AG04449 (cell line): ENCODE measurements at regions not wholly inside any gene's neighbourhood (a gene's known extent, or its start where the extent isn't known, plus 50 kb on each side); places are given as distances from the start of the nearest gene placed in this dataset.

Experiments
- CTCF ChIA-PET: fragments of 350-600 bp; formaldehyde crosslinking; extraction: SDS; loops from one replicate; lab custom pipeline; 2021; ENCODE audit warnings: antibody characterized with exemption; lab: Yijun Ruan, JAX
- POLR2A ChIA-PET: fragments of 400-600, 350-600 bp; formaldehyde crosslinking; extraction: SDS; loops from one replicate; lab custom pipeline; 2020; ENCODE audit warnings: antibody characterized with exemption, inconsistent platforms; lab: Yijun Ruan, JAX
- DNase-seq: peaks from one replicate; pipeline ENCODE4 v3.0.0-alpha.2; 2010; ENCODE audit warnings: low read depth, low spot score
- H3K4me3 ChIP-seq: 2 replicates; pipeline ENCODE4 v1.5.1; 2011; ENCODE audit warnings: low read depth, mild to moderate bottlenecking, control low read depth, low read length
- TF ChIP-seq, protein P1 (sequence below): IDR thresholded peaks from one replicate; pipeline ENCODE4 v1.5.1; 2011; ENCODE audit warnings: mild to moderate bottlenecking, moderate library complexity, low read length, control low read depth, inconsistent platforms; ENCODE audit not compliant: insufficient read depth; ENCODE audit errors: missing control alignments

DNA sequence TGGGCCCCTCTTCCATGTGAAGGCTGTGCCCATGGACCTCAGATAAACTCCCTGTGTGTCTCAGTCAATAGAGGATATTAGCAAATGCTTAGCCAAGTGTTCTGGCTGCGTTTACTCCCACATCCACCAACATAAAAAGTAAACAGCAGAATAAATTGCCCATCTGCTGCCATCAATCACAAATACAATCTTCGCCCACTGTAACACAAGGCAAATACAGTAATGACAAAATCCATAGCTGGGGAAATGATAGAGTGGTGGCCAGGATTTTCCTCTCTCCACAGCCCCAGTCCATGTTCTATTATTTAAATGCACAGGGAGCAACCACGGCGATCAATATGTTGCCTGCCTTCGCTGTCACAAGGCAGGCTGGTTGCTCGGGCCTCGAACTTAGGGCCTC, 376.5 kb downstream of the UQCRFS1 start:
- TF ChIP-seq, protein P1, sequence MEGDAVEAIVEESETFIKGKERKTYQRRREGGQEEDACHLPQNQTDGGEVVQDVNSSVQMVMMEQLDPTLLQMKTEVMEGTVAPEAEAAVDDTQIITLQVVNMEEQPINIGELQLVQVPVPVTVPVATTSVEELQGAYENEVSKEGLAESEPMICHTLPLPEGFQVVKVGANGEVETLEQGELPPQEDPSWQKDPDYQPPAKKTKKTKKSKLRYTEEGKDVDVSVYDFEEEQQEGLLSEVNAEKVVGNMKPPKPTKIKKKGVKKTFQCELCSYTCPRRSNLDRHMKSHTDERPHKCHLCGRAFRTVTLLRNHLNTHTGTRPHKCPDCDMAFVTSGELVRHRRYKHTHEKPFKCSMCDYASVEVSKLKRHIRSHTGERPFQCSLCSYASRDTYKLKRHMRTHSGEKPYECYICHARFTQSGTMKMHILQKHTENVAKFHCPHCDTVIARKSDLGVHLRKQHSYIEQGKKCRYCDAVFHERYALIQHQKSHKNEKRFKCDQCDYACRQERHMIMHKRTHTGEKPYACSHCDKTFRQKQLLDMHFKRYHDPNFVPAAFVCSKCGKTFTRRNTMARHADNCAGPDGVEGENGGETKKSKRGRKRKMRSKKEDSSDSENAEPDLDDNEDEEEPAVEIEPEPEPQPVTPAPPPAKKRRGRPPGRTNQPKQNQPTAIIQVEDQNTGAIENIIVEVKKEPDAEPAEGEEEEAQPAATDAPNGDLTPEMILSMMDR: no peak
- ChIA-PET POLR2A (no interaction called here), CTCF (no interaction called here)
- no peak for DNase-seq
- H3K4me3 ChIP-seq: no peak overlapping the region

DNA sequence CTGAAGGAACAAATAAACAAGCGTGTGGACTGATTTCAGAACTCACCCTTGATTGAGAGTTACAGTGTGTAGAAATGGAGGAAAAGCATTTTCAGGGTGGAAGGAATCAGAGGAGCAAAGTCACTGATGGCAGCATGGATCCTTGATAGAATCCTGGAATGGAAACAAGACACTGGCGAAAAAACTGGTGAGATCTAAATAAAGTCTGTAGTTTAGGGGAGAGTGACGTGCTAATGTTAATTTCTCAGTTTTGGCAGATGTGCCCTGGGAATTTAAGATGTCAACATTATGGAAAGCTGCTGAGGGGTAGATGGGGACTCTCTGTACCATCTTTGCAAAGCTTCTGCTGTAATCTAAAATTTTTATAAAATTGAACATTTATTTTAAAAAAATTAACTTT, 378.0 kb downstream of the UQCRFS1 start:
- TF ChIP-seq, protein P1: no peak
- no peak for DNase-seq
- ChIA-PET CTCF (no interaction called here), POLR2A (no interaction called here)
- no peak overlapping the region for H3K4me3 ChIP-seq

DNA sequence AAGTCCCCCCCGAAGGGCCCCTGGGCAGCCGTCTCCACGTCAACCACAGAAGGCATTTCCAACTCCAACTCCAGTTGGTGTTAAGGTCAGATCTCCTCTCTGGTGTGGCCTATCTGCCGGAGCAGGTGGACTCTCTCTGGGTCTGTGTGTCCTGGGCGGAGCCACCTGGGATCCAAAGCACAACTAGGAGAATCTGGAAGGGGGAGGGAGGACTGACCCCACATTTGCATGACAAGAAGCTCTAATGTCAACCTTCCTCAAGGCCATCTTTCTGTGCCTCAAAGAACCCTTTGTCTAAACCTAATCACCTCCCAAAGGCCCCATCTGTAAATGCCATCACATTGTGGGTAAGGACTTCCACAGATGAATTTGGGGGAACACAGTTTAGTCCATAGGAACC, 381.5 kb downstream of the UQCRFS1 start:
- TF ChIP-seq, protein P1: no peak
- CTCF ChIA-PET: no interaction called here
- POLR2A ChIA-PET: no interaction called here
- no peak overlapping the region for H3K4me3 ChIP-seq
- no peak for DNase-seq

DNA sequence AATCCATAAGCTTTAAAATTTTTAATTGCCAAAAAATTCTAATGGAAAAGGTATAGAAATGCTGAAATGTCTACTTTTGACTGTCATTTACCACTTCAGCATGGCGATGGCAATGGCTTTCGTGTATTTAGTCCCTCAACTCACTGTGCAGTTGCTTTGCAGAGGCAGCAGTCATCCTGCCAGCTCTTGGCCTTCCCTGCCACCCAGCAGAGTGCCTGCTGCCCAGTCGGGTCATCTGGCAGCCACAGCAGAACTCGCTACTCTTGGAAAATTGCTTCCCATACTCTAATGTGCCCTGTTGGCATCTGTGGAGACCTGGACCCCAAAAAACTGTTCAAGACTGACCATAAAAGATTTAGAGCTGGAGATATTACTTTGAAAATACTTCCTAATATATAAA, 383.2 kb downstream of the UQCRFS1 start:
- no peak for DNase-seq
- no peak overlapping the region for H3K4me3 ChIP-seq
- ChIA-PET POLR2A (no interaction called here), CTCF (no interaction called here)
- TF ChIP-seq, protein P1: no peak

DNA sequence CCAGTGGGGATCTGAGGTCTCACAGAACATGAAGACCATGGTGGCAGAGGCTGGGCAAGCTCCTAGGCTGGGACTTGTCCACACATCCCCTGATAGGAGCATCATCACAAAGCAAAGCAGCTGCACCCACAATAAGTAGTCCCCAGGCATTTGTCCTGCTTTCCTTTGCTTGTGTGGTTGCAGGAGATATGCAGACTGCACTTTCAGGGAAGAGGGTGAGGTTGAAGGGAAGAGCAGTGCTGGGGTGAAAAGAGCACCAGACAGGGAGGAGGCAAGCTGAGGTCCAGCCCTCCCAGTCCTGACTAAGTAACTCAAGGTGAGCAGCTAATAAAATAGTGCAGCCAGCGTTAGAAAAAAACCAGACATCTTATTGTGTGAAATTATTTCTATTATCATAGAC, 383.6 kb downstream of the UQCRFS1 start:
- CTCF ChIA-PET: no interaction called here
- TF ChIP-seq, protein P1: no peak
- no peak for DNase-seq

DNA sequence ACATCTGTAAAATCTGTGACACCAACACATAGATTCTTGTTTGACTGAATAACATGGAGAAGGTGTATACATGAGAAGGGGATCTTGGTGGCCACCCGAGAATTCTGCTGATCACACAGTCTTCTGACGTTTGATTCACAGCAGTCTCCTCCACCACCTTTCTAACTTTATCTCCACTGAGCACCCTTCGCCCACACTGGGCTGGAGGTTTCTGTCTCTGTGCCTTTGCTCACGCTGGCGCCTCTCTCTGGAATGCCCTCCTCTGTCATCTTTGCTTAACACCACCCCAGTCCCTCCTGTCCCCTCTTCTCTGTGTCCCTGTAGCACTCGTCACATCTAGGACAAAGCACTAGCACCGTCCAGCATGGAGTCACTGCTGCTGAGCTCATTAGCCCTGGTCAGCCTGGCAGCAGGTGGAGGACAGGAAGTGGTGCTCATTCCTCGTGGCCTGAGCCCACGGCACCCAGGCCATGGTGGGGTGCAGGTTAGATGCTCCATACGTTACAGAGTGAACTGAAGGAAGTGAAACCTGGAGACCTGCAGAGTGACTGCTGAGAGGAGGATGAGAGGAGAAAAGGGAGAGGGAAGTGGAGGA, 384.6 kb downstream of the UQCRFS1 start:
- H3K4me3 ChIP-seq: no peak overlapping the region
- DNase-seq: no peak
- TF ChIP-seq, protein P1: no peak
- POLR2A ChIA-PET: no interaction called here
- CTCF ChIA-PET: interaction anchor here (0.9 kb wide), 1 partner anchor 11 kb away, joined by 3 read pairs; no protein-coding TSS in a partner anchor

More for the DNA sequence above, 383.6 kb downstream of the UQCRFS1 start:
- POLR2A ChIA-PET: no interaction called here
- H3K4me3 ChIP-seq: no peak overlapping the region
